ENCODE measurements at regions not wholly inside any gene's neighbourhood (a gene's known extent, or its start where the extent isn't known, plus 50 kb on each side); places are given as distances from the start of the nearest gene placed in this dataset.

DNA sequence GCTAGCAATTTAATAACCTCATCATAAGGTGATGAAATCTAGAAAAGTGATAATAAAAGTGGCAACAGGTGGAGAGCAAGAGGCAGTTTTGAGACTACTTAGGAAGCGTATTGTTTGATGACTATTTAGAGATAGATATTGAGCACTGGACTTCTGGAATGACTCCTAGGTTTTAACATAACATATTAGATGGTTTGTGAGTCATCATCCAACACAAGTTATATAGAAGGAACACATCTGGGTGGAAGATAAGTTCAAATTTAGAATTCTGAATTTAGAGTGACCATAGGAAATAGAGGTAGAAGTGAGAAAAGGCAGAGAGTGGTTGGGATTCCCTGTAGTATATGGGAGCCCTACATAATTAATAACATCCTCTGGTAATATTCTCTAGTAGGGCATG, 282.8 kb upstream of the ALCAM start:
- no peak for DNase-seq (ENCODE audit: low read depth in 1 of 2, low spot score in 1 of 2)
- Histone ChIP-seq H3K27me3 (ENCODE audit: insufficient read depth, poor library complexity, severe bottlenecking) (no peaks in the 10 kb centered on the region), H3K4me3 (replicated peaks; ENCODE audit: insufficient read depth, low read length) (no peak overlapping the region), H3K27ac (replicated peaks) (no peak overlapping the region)
- TF ChIP-seq GABPA (IDR thresholded peaks at IDR 0.05; ENCODE audit: low read depth) (no peak), POLR2AphosphoS5 (IDR thresholded peaks at IDR 0.05; ENCODE audit: low read depth) (no peak), SPI1 (IDR thresholded peaks at IDR 0.05; ENCODE audit: borderline replicate concordance, low read depth) (no peak)
- TF ChIP-seq, protein P1, sequence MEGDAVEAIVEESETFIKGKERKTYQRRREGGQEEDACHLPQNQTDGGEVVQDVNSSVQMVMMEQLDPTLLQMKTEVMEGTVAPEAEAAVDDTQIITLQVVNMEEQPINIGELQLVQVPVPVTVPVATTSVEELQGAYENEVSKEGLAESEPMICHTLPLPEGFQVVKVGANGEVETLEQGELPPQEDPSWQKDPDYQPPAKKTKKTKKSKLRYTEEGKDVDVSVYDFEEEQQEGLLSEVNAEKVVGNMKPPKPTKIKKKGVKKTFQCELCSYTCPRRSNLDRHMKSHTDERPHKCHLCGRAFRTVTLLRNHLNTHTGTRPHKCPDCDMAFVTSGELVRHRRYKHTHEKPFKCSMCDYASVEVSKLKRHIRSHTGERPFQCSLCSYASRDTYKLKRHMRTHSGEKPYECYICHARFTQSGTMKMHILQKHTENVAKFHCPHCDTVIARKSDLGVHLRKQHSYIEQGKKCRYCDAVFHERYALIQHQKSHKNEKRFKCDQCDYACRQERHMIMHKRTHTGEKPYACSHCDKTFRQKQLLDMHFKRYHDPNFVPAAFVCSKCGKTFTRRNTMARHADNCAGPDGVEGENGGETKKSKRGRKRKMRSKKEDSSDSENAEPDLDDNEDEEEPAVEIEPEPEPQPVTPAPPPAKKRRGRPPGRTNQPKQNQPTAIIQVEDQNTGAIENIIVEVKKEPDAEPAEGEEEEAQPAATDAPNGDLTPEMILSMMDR (IDR thresholded peaks at IDR 0.05; ENCODE audit: insufficient read depth, low read length) = no peak
- TF ChIP-seq, protein P2, sequence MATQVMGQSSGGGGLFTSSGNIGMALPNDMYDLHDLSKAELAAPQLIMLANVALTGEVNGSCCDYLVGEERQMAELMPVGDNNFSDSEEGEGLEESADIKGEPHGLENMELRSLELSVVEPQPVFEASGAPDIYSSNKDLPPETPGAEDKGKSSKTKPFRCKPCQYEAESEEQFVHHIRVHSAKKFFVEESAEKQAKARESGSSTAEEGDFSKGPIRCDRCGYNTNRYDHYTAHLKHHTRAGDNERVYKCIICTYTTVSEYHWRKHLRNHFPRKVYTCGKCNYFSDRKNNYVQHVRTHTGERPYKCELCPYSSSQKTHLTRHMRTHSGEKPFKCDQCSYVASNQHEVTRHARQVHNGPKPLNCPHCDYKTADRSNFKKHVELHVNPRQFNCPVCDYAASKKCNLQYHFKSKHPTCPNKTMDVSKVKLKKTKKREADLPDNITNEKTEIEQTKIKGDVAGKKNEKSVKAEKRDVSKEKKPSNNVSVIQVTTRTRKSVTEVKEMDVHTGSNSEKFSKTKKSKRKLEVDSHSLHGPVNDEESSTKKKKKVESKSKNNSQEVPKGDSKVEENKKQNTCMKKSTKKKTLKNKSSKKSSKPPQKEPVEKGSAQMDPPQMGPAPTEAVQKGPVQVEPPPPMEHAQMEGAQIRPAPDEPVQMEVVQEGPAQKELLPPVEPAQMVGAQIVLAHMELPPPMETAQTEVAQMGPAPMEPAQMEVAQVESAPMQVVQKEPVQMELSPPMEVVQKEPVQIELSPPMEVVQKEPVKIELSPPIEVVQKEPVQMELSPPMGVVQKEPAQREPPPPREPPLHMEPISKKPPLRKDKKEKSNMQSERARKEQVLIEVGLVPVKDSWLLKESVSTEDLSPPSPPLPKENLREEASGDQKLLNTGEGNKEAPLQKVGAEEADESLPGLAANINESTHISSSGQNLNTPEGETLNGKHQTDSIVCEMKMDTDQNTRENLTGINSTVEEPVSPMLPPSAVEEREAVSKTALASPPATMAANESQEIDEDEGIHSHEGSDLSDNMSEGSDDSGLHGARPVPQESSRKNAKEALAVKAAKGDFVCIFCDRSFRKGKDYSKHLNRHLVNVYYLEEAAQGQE (IDR thresholded peaks at IDR 0.05; ENCODE audit: insufficient replicate concordance, low read depth) = no peak

DNA sequence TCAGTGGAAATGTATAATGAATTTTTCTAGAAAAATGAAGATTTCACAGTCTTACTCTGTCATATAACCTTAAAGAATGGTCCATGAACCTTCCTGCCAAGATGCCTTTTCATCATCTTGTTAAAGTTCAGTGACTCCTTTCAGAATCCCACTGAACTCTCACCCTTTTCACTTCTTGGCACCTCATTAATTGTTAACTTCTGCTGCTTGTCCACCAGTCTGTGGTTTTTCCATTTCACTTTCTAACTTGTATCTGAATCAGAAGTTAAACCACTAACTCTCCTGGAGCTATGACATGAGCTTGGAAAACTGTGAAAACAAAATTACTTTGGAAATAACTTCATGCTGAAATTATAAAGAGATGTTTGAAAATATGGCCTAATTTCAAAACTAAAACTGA, 281.2 kb upstream of the ALCAM start:
- TF ChIP-seq SPI1 (IDR thresholded peaks at IDR 0.05; ENCODE audit: borderline replicate concordance, low read depth) (no peak), POLR2AphosphoS5 (IDR thresholded peaks at IDR 0.05; ENCODE audit: low read depth) (no peak), GABPA (IDR thresholded peaks at IDR 0.05; ENCODE audit: low read depth) (no peak)
- TF ChIP-seq, protein P1 (IDR thresholded peaks at IDR 0.05; ENCODE audit: insufficient read depth, low read length) = no peak
- no peak for DNase-seq (ENCODE audit: low read depth in 1 of 2, low spot score in 1 of 2)
- Histone ChIP-seq H3K27ac (replicated peaks) (no peak overlapping the region), H3K4me3 (replicated peaks; ENCODE audit: insufficient read depth, low read length) (no peak overlapping the region), H3K27me3 (ENCODE audit: insufficient read depth, poor library complexity, severe bottlenecking) (no peaks in the 10 kb centered on the region)

DNA sequence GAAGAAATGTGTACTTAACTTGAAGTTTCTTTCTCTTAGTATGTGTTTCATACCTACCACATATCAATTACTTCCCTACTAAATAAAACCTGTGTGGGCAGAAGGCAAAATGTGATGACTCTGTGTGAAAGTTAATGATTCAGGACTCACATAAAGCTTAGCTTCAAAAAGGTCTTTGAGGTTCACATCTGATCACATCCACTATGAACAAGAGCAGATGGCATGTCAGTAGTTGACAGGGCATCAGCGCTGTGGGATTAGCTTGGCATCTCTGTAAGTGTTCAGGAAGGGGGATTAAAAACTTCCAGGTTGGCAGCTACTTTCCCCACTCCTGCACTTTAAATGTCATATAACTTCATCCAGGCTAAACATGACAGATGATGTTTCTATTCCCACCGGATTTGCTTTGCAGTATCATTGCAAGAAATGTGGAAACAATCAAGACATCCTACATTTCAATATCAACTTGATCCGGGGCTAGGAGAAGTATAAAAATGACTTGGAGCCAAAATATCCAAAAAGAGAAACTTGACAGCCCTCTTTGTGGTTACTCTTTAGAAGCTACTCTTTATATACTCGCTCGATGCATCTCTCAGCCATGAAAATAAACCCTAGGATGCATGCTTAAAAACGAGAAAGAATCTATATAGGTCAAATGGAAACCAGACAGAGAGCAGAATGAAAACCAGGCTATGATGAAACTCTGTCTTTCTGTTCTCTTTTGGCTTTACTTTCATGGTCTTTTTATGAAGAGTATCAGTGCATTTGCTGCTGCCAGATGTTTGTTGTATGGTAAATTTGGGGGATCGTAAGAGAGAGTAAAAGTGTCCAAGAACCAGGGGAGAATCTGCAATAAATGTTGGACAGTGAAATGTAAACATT, 273.1 kb upstream of the ALCAM start:
- TF ChIP-seq, protein P2 (IDR thresholded peaks at IDR 0.05; ENCODE audit: insufficient replicate concordance, low read depth) = no peak
- TF ChIP-seq GABPA (IDR thresholded peaks at IDR 0.05; ENCODE audit: low read depth) (no peak), POLR2AphosphoS5 (IDR thresholded peaks at IDR 0.05; ENCODE audit: low read depth) (no peak), SPI1 (IDR thresholded peaks at IDR 0.05; ENCODE audit: borderline replicate concordance, low read depth) (no peak)
- TF ChIP-seq, protein P1 (IDR thresholded peaks at IDR 0.05; ENCODE audit: insufficient read depth, low read length) = no peak
- H3K4me3 ChIP-seq (replicated peaks; ENCODE audit: insufficient read depth, low read length) = no peak overlapping the region

More for the DNA sequence above, 273.1 kb upstream of the ALCAM start:
- no peaks in the 10 kb centered on the region for H3K27me3 ChIP-seq (ENCODE audit: insufficient read depth, poor library complexity, severe bottlenecking)
- H3K27ac ChIP-seq (replicated peaks) = no peak overlapping the region
- no peak for DNase-seq (ENCODE audit: low read depth in 1 of 2, low spot score in 1 of 2)

All from HL-60 (cell line).